GM13976 (cell line): ENCODE measurements at regions not wholly inside any gene's neighbourhood (a gene's known extent, or its start where the extent isn't known, plus 50 kb on each side); places are given as distances from the start of the nearest gene placed in this dataset.
"Not testable (repeated sequence)": the region's sequence is repeated elsewhere in the genome, so short reads cannot be mapped to it uniquely, and the experiment has no call there.

Experiments used
- DNase-seq: peaks from one replicate; pipeline ENCODE4 v3.0.0; 2012; ENCODE audit warnings: low spot score
- in situ Hi-C: fragments of 300-500 bp; cut with MboI; formaldehyde crosslinking; loops from one replicate; pipeline ENCODE4 v1.12.0; 2022; ENCODE audit warnings: low sequenced_read_pairs, mixed read lengths, inconsistent platforms; ENCODE audit not compliant: unreplicated experiment
- TF ChIP-seq, protein P1 (sequence below): IDR thresholded peaks from 2 replicates; pipeline ENCODE4 v1.5.1; 2012; ENCODE audit warnings: borderline replicate concordance, mild to moderate bottlenecking; ENCODE audit not compliant: insufficient read depth; ENCODE audit errors: extremely low read depth, missing control alignments, control extremely low read depth

DNA sequence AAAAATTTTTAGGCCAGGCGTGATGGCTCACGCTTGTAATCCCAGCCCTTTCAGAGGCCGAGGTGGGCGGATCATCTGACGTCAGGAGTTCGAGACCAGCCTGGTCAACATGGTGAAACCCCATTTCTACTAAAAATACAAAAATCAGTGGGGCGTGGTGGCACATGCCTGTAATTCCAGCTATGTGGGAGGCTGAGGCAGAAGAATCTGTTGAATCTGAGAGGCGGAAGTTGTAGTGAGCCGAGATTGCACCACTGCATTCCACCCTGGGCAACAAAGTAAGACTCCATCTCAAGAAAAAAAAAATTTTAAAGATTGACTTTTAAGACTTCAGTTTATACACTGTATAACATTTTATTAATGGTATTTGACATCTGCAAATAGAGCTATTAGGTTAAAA is 60.1 kb upstream of the GNAQ start:
- in situ Hi-C loops = no loop called here

DNA sequence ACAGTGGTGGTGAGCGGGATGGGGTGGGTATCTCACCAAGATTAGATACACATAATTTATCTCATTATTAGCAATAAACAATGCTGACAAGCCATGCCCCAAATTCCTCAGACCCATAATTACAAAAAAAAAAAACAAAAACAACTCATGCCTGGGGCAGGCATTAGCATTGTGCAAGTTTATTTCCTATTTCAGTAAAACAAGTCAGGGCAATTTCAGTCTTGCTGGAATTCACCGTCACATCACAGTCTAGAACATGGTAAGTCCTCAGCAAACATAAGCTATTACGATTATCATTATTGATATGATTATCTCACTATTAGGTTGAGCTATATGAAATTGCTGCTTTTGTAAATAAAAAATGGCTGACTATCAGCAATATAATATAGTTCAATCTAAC is 57.5 kb upstream of the GNAQ start:
- TF ChIP-seq, protein P1, sequence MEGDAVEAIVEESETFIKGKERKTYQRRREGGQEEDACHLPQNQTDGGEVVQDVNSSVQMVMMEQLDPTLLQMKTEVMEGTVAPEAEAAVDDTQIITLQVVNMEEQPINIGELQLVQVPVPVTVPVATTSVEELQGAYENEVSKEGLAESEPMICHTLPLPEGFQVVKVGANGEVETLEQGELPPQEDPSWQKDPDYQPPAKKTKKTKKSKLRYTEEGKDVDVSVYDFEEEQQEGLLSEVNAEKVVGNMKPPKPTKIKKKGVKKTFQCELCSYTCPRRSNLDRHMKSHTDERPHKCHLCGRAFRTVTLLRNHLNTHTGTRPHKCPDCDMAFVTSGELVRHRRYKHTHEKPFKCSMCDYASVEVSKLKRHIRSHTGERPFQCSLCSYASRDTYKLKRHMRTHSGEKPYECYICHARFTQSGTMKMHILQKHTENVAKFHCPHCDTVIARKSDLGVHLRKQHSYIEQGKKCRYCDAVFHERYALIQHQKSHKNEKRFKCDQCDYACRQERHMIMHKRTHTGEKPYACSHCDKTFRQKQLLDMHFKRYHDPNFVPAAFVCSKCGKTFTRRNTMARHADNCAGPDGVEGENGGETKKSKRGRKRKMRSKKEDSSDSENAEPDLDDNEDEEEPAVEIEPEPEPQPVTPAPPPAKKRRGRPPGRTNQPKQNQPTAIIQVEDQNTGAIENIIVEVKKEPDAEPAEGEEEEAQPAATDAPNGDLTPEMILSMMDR = no peak
- DNase-seq = no peak
- in situ Hi-C loops = no loop called here

More for the DNA sequence above, 60.1 kb upstream of the GNAQ start:
- DNase-seq = no peak
- TF ChIP-seq, protein P1 = no peak

DNA sequence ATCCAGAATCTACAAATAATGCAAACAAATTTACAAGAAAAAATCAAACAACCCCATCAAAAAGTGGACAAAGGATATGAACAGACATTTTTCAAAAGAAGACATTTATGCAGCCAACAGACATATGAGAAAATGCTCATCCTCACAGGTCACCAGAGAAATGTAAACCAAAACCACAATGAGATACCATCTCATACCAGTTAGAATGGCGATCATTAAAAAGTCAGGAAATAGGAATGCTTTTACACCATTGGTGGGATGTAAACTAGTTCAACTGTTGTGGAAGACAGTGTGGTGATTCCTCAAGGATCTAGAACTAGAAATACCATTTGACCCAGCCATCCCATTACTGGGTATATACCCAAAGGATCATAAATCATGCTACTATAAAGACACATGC is 56.6 kb upstream of the GNAQ start:
- in situ Hi-C loops, DNase-seq: not testable (repeated sequence)
